GM12873 (cell line): ENCODE measurements at regions not wholly inside any gene's neighbourhood (a gene's known extent, or its start where the extent isn't known, plus 50 kb on each side); places are given as distances from the start of the nearest gene placed in this dataset.

Experiments used
- TF ChIP-seq, protein P1 (sequence below): IDR thresholded peaks from 2 replicates; pipeline ENCODE4 v1.5.1; 2012; ENCODE audit warnings: low read depth, mild to moderate bottlenecking, moderate library complexity, low read length, control low read depth; ENCODE audit not compliant: insufficient read depth; ENCODE audit errors: missing control alignments

DNA sequence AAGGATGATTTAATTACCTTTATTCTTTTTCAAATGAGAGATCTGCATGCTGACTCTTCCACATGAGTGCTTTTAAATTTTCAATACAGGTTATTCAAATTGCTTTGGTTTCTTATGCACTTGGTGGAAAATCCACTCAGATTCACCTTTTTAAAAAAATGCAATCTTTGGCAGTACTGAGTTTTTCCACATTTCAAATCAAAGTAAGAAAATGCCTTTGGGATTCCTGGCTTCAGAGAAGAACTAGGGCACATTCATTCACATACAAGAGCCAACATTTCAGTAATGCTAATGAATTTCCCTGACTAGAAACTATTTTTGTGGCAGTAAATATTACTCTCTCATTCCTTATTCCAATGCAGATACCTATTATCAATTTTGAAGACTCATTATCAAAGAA is 342.2 kb downstream of the ETNK1 start:
- TF ChIP-seq, protein P1, sequence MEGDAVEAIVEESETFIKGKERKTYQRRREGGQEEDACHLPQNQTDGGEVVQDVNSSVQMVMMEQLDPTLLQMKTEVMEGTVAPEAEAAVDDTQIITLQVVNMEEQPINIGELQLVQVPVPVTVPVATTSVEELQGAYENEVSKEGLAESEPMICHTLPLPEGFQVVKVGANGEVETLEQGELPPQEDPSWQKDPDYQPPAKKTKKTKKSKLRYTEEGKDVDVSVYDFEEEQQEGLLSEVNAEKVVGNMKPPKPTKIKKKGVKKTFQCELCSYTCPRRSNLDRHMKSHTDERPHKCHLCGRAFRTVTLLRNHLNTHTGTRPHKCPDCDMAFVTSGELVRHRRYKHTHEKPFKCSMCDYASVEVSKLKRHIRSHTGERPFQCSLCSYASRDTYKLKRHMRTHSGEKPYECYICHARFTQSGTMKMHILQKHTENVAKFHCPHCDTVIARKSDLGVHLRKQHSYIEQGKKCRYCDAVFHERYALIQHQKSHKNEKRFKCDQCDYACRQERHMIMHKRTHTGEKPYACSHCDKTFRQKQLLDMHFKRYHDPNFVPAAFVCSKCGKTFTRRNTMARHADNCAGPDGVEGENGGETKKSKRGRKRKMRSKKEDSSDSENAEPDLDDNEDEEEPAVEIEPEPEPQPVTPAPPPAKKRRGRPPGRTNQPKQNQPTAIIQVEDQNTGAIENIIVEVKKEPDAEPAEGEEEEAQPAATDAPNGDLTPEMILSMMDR: no peak

DNA sequence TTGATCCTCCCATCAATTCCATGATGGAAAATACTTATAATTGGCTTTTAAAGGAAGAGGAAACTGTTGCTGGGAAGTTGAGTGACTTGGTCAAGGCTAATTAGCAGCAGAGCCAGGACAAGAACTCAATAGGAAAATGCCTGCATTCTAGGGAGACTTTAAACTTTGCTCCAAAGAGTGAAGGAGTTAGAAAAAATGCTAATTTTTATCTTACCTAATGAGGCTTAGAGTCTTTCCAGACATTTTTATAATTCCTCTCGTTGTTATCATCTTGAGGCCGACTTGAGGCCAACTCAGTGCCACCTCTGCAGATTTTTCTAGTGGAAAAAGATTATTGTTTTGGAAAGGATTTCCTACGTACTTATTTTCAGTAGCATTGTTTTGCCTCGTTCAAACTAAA is 344.6 kb downstream of the ETNK1 start:
- TF ChIP-seq, protein P1: no peak

DNA sequence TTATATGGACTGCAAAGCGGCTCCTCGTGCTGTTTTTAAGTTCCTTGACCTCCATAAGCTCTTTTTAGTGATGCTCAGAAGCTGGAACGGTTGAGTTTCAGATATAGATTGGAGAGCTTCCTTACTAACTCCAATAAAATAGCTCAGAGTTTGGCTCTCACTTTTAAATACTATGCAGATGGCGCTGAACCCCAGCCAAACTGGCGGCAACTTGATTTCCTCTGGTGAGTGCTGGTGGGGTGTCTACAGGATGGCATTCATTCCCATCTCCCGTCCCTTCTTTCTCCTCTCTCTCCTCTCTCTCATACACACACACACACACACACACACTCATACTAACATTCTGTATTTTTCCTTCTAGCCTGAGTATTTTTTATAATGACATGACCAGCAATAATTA is 346.3 kb downstream of the ETNK1 start:
- TF ChIP-seq, protein P1: no peak

DNA sequence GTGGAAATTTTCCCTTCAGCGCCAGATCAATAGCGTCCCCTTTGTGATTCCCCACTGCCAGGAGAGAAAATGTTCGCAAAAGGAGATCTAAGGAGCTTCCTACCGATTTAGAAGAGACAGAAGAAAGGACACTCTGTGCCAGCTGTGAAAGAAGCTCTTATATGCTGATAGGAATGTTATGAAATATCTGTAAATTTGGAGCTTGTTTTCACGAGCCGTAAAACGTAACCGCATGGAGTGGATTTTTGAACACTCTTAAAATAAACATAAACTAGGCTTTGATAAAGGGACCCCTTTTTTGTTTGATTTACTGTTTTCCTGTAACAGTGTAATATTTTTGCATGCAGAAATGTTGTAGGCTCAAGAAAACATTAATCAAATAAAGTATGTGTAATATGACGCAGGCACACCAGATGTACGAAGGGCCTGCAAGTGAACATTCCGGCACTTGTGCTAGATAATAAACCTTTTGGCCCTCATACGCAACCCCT is 346.8 kb downstream of the ETNK1 start:
- TF ChIP-seq, protein P1: no peak

DNA sequence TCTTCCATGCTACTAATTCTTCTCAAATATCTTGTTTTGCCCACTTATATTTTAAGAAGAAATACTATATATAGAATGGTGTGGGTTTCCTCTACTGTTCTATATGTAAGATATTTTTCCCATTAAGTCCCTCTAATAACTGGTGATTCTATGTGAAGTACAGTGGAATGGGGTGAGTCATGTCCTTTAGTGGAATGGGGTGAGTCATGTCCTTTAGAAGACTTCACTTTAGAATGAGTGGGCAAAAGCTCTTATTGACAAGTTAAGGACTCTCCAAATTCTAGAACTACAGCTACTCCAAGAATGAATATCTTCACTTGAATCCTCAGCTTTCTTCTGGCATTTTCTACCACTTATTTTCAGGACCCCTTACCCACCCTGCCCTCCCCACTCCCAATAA is 349.9 kb downstream of the ETNK1 start:
- TF ChIP-seq, protein P1: no peak

DNA sequence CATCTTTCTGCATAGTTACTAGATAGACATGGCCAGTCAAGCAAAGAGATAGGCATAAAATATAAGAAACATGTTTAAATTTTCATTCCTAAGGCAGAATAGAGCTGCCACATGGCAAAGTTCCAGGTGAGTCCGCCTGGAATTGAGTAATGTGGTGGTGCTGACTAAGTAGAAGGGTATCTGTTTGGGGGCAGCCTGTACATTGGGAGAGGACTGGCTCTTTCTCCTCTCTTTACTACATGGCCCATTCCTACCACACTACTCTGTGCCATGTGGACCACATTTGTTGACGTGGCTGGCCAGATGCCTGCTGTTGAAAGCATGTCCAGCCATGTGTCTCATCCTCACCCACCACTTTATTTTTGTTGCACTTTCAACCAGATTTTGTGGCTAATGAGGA is 354.0 kb downstream of the ETNK1 start:
- TF ChIP-seq, protein P1: no peak

DNA sequence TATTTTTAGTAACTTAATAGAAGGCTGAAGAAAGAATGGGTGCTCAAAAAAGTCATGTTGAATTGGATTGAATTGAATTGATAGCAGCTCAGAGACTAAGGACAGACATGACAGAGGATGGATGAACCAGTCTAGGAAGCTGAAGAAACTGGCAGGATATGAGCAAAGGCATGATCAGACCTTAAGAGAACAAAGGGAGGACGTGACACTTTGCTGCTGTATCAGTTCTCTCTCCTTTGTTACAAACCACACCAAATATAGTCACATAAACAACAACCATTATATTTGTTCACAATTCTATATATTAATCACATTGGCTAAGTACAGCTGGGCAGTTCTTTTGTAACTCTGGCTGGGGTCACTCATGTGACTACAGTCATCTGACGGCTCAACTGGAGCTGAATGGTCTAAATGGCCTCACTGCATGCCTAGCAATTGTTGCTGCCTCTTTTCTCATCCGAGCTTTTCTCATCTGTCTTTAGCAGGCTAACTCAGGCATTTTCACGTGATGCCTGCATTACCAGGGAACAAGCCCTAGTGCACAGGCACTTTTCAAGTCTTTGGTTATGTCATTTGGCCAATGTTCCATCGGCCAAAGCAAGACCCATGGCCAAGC is 355.0 kb downstream of the ETNK1 start:
- TF ChIP-seq, protein P1: no peak
